ENCODE measurements at regions not wholly inside any gene's neighbourhood (a gene's known extent, or its start where the extent isn't known, plus 50 kb on each side); places are given as distances from the start of the nearest gene placed in this dataset.

DNA sequence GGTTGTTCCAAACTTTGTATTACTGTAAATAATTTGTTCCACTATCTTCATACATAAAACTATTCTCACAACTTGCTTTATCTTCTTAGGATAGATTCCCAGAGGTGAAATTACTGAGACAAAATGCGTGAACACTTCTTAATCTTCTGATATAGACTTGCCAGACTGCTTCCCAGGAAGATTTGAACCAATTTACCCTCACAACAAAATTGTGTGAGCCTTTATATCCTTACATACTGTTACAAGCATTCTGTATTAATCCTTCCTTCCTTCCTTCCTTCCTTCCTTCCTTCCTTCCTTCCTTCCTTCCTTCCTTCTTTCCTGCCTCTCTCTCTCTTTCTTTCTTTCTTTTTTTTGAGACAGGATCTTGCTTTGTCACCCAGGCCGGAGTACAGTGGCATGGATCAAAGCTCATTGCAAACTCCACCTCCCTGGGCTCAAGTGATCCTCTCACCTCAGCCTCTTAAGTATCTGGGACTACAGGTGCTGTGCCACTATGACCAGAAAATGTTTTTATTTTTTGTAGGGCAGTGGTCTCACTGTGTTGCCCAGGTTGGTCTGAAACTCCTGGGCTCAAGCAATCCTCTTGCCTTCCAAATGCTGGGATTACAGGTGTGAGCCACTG is 57.1 kb upstream of the SSR3 start:
- Histone ChIP-seq H3K27ac (peak overlapping the region; percentile 100), H3K9me3 (ENCODE audit: low read depth, low read length) (peaks cover 7% of the 10 kb centered on the region; the same call in 1 of the 2 replicates), H3K4me3 (peak overlapping the region; percentile 61), H3K36me3 (ENCODE audit: insufficient read depth, low read length) (peaks cover 5% of the 10 kb centered on the region; the same call in 1 of the 2 replicates), H3K9ac (ENCODE audit: insufficient read length) (peak overlapping the region; percentile 74)
- TF ChIP-seq FOXP2 (optimal IDR thresholded peaks at IDR 0.05; ENCODE audit: control extremely low read depth, extremely low read length, insufficient read depth) (peak; percentile 70), EZH2 (IDR thresholded peaks at IDR 0.05) (no peak), POLR2AphosphoS5 (IDR thresholded peaks at IDR 0.05; ENCODE audit: borderline replicate concordance, low read depth, low read length) (peak; percentile 82; the same call in 1 of the 2 replicates)
- peak; percentile 100 for DNase-seq (ENCODE audit: low read depth, low spot score)

DNA sequence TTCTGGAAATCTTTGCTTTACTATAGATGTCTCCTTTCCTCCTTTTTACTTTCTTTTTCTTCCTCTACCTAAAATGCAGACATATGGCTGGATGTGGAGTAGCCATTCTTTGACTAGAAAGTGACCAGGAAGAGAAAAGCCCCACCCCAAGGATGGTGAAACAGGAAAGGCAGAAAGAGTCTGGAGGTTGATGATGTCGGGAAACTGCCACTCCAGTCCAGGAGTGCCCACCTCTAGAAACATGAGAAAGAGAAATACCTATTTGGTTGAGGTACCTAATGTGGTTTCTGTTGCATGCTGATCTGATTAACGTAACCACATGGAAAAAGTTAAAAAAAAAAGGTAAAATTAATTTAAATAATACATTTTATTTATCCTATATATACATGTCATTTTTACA is 55.2 kb upstream of the SSR3 start:
- Histone ChIP-seq H3K36me3 (ENCODE audit: insufficient read depth, low read length) (peaks cover 5% of the 10 kb centered on the region; the same call in 1 of the 2 replicates), H3K4me3 (peak overlapping the region; percentile 62), H3K27ac (peak overlapping the region; percentile 100), H3K9ac (ENCODE audit: insufficient read length) (peak overlapping the region; percentile 78), H3K9me3 (ENCODE audit: low read depth, low read length) (peaks cover 7% of the 10 kb centered on the region; the same call in 1 of the 2 replicates)
- no peak for TF ChIP-seq FOXP2 (optimal IDR thresholded peaks at IDR 0.05; ENCODE audit: control extremely low read depth, extremely low read length, insufficient read depth)
- no peak for TF ChIP-seq EZH2 (IDR thresholded peaks at IDR 0.05)
- no peak for TF ChIP-seq POLR2AphosphoS5 (IDR thresholded peaks at IDR 0.05; ENCODE audit: borderline replicate concordance, low read depth, low read length)
- no peak for DNase-seq (ENCODE audit: low read depth, low spot score)

DNA sequence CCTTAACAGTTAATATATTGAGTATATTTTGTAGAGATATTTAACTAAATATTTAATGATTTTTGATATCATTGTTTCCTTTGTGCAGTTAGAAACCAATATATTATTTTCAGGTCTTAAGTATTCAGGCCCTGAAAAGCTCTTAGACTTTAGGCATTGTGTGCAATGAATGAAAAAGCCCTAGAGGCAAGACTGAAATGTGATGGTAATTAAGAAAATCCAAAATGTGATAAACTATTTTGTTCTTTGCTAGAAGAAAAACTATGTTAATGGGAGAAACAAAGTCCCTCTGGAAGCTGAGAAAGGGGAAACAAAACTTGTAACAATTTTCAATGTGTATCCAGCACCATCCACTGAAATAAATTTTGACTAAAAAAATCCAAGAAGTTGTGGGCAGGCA is 54.6 kb upstream of the SSR3 start:
- DNase-seq (ENCODE audit: low read depth, low spot score), result no peak
- Histone ChIP-seq H3K9me3 (ENCODE audit: low read depth, low read length) (peaks cover 7% of the 10 kb centered on the region; the same call in 1 of the 2 replicates), H3K4me3 (peak overlapping the region; percentile 62), H3K27ac (peak overlapping the region; percentile 100), H3K36me3 (ENCODE audit: insufficient read depth, low read length) (peaks cover 5% of the 10 kb centered on the region; the same call in 1 of the 2 replicates), H3K9ac (ENCODE audit: insufficient read length) (peak overlapping the region; percentile 78)
- TF ChIP-seq POLR2AphosphoS5 (IDR thresholded peaks at IDR 0.05; ENCODE audit: borderline replicate concordance, low read depth, low read length), result no peak; the same call in 1 of the 2 replicates
- TF ChIP-seq FOXP2 (optimal IDR thresholded peaks at IDR 0.05; ENCODE audit: control extremely low read depth, extremely low read length, insufficient read depth), result peak; percentile 38

DNA sequence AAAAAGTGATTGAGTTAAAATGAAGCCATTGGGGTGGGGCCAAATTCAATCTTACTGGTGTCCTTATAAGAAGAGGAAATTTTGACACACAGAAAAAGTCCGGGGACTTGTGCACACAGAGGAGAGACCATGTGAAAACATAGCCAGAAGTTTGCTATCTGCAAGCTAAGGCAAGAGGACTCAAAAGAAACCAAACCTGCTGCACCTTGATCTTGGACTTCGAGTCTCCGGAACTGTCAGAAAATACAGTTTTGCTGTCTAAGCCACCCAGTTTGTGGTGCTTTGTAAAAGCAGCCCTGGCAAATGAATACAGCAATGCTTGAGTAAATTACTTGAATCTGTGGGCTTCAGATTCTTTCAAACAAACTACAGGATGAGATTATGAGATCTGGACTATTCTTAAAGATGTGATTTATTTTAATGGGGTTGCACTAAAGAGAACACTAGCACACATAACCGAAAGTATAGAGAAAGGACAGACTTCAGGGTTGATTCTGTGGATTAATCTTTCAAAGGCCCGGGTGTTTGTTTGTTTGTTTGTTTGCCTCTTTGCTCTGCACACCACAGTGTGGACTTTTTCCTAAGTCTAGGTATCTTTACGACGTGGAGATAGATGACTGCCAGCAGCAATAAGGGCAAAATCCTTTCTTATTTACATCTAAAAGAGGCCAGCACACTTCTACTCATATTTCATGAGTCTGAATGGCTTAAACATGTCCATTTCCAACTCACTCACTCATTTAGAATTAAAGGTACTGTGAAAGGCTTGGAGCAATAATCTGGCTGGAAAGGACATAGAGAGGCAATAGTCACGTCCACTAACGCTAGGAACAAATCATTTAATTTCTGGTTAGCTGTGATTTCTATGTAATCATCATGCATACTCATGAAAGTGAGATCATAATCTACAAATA is 53.9 kb upstream of the SSR3 start:
- Histone ChIP-seq H3K36me3 (ENCODE audit: insufficient read depth, low read length) (peaks cover 5% of the 10 kb centered on the region; the same call in 1 of the 2 replicates), H3K4me3 (peak overlapping the region; percentile 56), H3K9me3 (ENCODE audit: low read depth, low read length) (peaks cover 7% of the 10 kb centered on the region; the same call in 1 of the 2 replicates), H3K27ac (peak overlapping the region; percentile 100), H3K9ac (ENCODE audit: insufficient read length) (peak overlapping the region; percentile 78)
- TF ChIP-seq EZH2 (IDR thresholded peaks at IDR 0.05) (no peak), FOXP2 (optimal IDR thresholded peaks at IDR 0.05; ENCODE audit: control extremely low read depth, extremely low read length, insufficient read depth) (no peak), POLR2AphosphoS5 (IDR thresholded peaks at IDR 0.05; ENCODE audit: borderline replicate concordance, low read depth, low read length) (no peak; the same call in 1 of the 2 replicates)
- DNase-seq (ENCODE audit: low read depth, low spot score), result no peak

DNA sequence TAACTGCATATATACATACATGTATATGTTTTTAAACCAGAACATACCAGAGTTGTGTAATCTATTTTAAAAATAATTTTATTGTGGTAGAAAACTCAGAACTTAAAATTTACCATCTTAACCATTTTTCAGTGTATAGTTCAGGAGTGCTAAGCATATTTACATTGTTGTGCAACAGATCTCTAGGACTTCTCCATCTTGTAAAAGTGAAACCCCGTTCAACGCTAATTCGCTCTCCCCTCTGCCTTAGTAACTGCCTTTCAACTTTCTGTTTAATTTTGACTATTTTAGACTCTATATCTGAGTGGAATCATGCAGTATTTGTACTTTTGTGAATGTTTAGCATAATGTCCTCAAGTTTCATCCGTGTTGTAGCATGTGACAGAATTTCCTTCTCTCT is 51.8 kb upstream of the SSR3 start:
- H3K9ac ChIP-seq (ENCODE audit: insufficient read length), result no peak overlapping the region
- peaks cover 5% of the 10 kb centered on the region; the same call in 1 of the 2 replicates for H3K36me3 ChIP-seq (ENCODE audit: insufficient read depth, low read length)
- H3K9me3 ChIP-seq (ENCODE audit: low read depth, low read length), result peaks cover 7% of the 10 kb centered on the region; the same call in 1 of the 2 replicates
- no peak for TF ChIP-seq POLR2AphosphoS5 (IDR thresholded peaks at IDR 0.05; ENCODE audit: borderline replicate concordance, low read depth, low read length)
- no peak for TF ChIP-seq EZH2 (IDR thresholded peaks at IDR 0.05)
- no peak for TF ChIP-seq FOXP2 (optimal IDR thresholded peaks at IDR 0.05; ENCODE audit: control extremely low read depth, extremely low read length, insufficient read depth)
- no peak for DNase-seq (ENCODE audit: low read depth, low spot score)
- H3K4me3 ChIP-seq, result no peak overlapping the region
- peak overlapping the region; percentile 88 for H3K27ac ChIP-seq

DNA sequence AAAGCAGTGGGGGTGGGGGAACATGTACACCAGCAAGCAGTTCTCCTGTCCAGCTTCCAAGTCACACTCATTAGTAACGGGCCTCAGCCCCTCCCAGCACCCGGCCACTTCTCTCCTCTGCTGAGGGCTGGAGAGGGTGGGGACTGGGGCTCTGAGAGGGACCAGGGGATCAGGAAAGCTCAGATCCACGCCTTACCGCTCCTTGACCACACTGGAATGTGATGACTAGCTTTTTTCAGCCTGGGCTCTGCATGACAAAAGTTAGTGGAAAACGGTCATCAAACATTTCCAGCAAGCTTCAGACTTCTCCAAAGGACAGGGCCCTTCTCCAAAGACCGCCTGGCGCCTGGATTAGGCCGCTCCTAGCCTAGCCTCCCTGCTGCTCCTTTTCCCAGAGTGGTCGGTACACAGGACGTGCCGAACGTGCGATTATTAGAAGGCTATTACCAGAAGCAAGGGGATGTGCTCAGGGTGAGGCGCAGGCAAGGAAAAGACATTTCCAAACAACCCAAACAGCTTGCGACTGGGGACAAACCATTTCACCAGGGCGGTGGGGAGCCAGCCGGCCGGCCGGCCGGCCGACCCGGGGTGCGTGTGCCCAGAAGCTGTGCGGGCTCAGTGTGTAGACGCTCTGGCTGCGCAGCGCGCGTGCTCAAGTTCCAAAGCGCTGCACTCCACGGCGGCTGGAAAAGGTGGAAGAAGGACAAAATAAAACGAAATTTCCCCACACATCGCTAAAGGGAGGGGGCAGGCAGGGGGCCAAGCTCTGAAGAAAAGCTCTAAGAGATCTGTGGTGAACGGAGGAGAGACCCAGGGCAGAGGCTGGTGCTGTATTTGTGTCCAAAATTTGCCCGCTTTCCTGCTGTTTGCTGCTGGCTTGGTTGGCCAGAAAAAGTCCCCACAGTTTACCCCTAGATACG is 51.0 kb upstream of the SSR3 start:
- Histone ChIP-seq H3K9ac (ENCODE audit: insufficient read length) (peak overlapping the region; percentile 3), H3K9me3 (ENCODE audit: low read depth, low read length) (peaks cover 7% of the 10 kb centered on the region; the same call in 1 of the 2 replicates), H3K27ac (peak overlapping the region; percentile 88), H3K4me3 (no peak overlapping the region), H3K36me3 (ENCODE audit: insufficient read depth, low read length) (peaks cover 5% of the 10 kb centered on the region; the same call in 1 of the 2 replicates)
- DNase-seq (ENCODE audit: low read depth, low spot score), result no peak
- no peak for TF ChIP-seq FOXP2 (optimal IDR thresholded peaks at IDR 0.05; ENCODE audit: control extremely low read depth, extremely low read length, insufficient read depth)
- no peak for TF ChIP-seq POLR2AphosphoS5 (IDR thresholded peaks at IDR 0.05; ENCODE audit: borderline replicate concordance, low read depth, low read length)
- no peak for TF ChIP-seq EZH2 (IDR thresholded peaks at IDR 0.05)

DNA sequence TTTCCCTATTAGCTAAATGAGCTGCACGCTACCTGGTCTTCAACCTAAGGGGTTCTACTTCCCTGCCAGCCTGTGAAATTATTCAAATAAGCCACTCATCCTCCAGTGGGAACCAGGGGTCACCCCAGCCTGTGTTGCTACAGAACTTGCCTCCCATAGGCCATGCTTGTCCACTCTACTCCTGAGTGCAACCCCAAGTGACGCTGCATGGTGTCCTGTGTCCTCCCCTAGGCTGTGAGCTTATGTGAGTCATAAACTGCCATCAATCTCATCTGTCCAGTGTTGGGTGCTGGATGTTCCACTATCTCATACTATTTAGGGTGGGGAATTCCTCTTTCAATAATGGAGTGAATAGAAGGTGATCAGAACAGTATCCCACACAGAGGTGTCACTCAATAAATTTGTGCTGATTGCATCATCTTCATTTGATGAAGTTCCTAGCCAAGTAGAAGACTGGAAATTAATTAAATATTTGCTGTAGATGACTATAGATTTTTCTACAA is 49.8 kb upstream of the SSR3 start:
- TF ChIP-seq FOXP2 (optimal IDR thresholded peaks at IDR 0.05; ENCODE audit: control extremely low read depth, extremely low read length, insufficient read depth) (no peak), POLR2AphosphoS5 (IDR thresholded peaks at IDR 0.05; ENCODE audit: borderline replicate concordance, low read depth, low read length) (no peak), EZH2 (IDR thresholded peaks at IDR 0.05) (no peak)
- peaks cover 5% of the 10 kb centered on the region; the same call in 1 of the 2 replicates for H3K36me3 ChIP-seq (ENCODE audit: insufficient read depth, low read length)
- H3K9me3 ChIP-seq (ENCODE audit: low read depth, low read length), result peaks cover 7% of the 10 kb centered on the region; the same call in 1 of the 2 replicates
- H3K4me3 ChIP-seq, result no peak overlapping the region; the same call in 1 of the 2 replicates
- H3K9ac ChIP-seq (ENCODE audit: insufficient read length), result no peak overlapping the region
- DNase-seq (ENCODE audit: low read depth, low spot score), result no peak
- H3K27ac ChIP-seq, result peak overlapping the region; percentile 88
